Right cardiac atrium (tissue), 5 donors: ENCODE measurements at regions not wholly inside any gene's neighbourhood (a gene's known extent, or its start where the extent isn't known, plus 50 kb on each side); places are given as distances from the start of the nearest gene placed in this dataset.

Source experiments
- ATAC-seq, 2 donors: fragments of 200-7000 bp; cut with Tn5 transposase; one replicate each; pipeline versions ENCODE4 v1.8.0 to v1.9.1; 2020; ENCODE audit warnings: moderate library complexity in 2 of 2, mild to moderate bottlenecking in 1 of 2
- DNase-seq, 3 donors: peaks; one replicate each; pipeline ENCODE4 v3.0.0-alpha.2; 2020
- H3K27ac ChIP-seq: one replicate; pipeline ENCODE4 v1.5.1; 2013; ENCODE audit warnings: mild to moderate bottlenecking, low read length, control low read depth, moderate library complexity
- H3K27me3 ChIP-seq: one replicate; pipeline ENCODE4 v1.6.1; 2013; ENCODE audit not compliant: control insufficient read depth, insufficient read depth
- H3K4me1 ChIP-seq: one replicate; pipeline ENCODE4 v1.6.1; 2013; ENCODE audit warnings: low read length; ENCODE audit not compliant: control insufficient read depth, insufficient read depth
- H3K4me3 ChIP-seq: one replicate; pipeline ENCODE4 v1.5.1; 2013; ENCODE audit warnings: low read length, control low read depth
- H3K9me3 ChIP-seq: one replicate; pipeline ENCODE4 v1.6.1; 2013; ENCODE audit warnings: low read length; ENCODE audit not compliant: control insufficient read depth
- WGBS: extraction: QIAGEN DNeasy Blood & Tissue Kit; methylation state at CpG from one replicate; pipeline ENCODE4 v1.1.7; 2013; 5-methylcytosine and 5-hydroxymethylcytosine counted together
- intact Hi-C, 4 donors: fragments of 100-400 bp; cut with DNase I; formaldehyde crosslinking; loops; one replicate each; pipeline versions ENCODE4 v1.11.0 to v1.14.0; 2022 to 2023
- donor health status: healthy with polysubstance abuse.
- donor health status: DM: no; HTN: yes; CAD: no.
- donor health status: DM: no; HTN: no; CAD: no.
- donor health status: DM: no; HTN: yes; CAD: no; lungs with severe emphysema.
- donor health status: DM: yes; HTN: yes; CAD: no.

- no peak for ATAC-seq
- Histone ChIP-seq H3K9me3 (peaks cover 2% of the 10 kb centered on the region), H3K4me1 (no peaks in the 10 kb centered on the region), H3K27ac (no peak overlapping the region), H3K27me3 (no peaks in the 10 kb centered on the region), H3K4me3 (no peak overlapping the region)
- DNase-seq, result no peak
- intact Hi-C loops, result no loop called here
- WGBS, result 28% methylated on average over 2 of the region's 2 CpGs
Observed at GRCh38 chr14:29518335-29518734, 409.3 kb downstream of the PRKD1 start.

- H3K27ac ChIP-seq, result no peak overlapping the region
- DNase-seq (no peak), ATAC-seq (no peak)
- H3K27me3 ChIP-seq, result no peaks in the 10 kb centered on the region
- H3K4me1 ChIP-seq, result no peaks in the 10 kb centered on the region
- no peak overlapping the region for H3K4me3 ChIP-seq
- intact Hi-C loops, result no loop called here
- 38% methylated on average over 2 of the region's 2 CpGs for WGBS
- H3K9me3 ChIP-seq, result peaks cover 2% of the 10 kb centered on the region
Observed at GRCh38 chr14:29521526-29522137, 406.0 kb downstream of the PRKD1 start.
